ENCODE measurements at regions not wholly inside any gene's neighbourhood (a gene's known extent, or its start where the extent isn't known, plus 50 kb on each side); places are given as distances from the start of the nearest gene placed in this dataset.

- no peak for DNase-seq
These were observed 69.4 kb upstream of the MYT1L start for GRCh38 chr2:2400286-2401038.

- DNase-seq, result no peak
These were observed 68.3 kb upstream of the MYT1L start for GRCh38 chr2:2399396-2399795.

GRCh38 chr2:2392332-2392731, 61.3 kb upstream of the MYT1L start:
- no peak for DNase-seq

- DNase-seq, result no peak
These were observed 58.1 kb upstream of the MYT1L start for GRCh38 chr2:2389215-2389614.

All from right forelimb (tissue), 1 donor.